Keratinocyte (primary cell): ENCODE measurements at regions not wholly inside any gene's neighbourhood (a gene's known extent, or its start where the extent isn't known, plus 50 kb on each side); places are given as distances from the start of the nearest gene placed in this dataset.

Source experiments
- DNase-seq: peaks from one replicate; pipeline ENCODE4 v3.0.0-alpha.2; 2011; ENCODE audit warnings: low read depth, missing footprints, low spot score
- FAIRE-seq: peaks from 2 replicates; lab custom pipeline; 2011; peaks lifted over from hg19 to GRCh38; lab: Jason Lieb, UNC
- H2AFZ ChIP-seq: 2 replicates; pipeline ENCODE4 v1.6.0; 2012; ENCODE audit warnings: low read length, control low read depth, inconsistent platforms; ENCODE audit not compliant: control insufficient read depth
- H3K27ac ChIP-seq: 2 replicates; pipeline ENCODE4 v1.5.1; 2011; ENCODE audit warnings: low read length; ENCODE audit not compliant: control insufficient read depth, insufficient read depth
- H3K27me3 ChIP-seq: 3 replicates; pipeline ENCODE4 v1.6.0; 2011; ENCODE audit warnings: low read length; ENCODE audit not compliant: control insufficient read depth, insufficient read depth; ENCODE audit errors: extremely low read depth
- H3K36me3 ChIP-seq, 2 experiments: 2 replicates in 1 of 2; 3 replicates in 1 of 2; pipeline ENCODE4 v1.5.1; 2011; ENCODE audit warnings: low read length in 2 of 2, mild to moderate bottlenecking in 1 of 2; ENCODE audit not compliant: control insufficient read depth in 2 of 2, insufficient read depth in 2 of 2; ENCODE audit errors: extremely low read depth in 1 of 2
- H3K4me1 ChIP-seq: 3 replicates; pipeline ENCODE4 v1.5.1; 2011; ENCODE audit warnings: low read length; ENCODE audit not compliant: control insufficient read depth, insufficient read depth; ENCODE audit errors: extremely low read depth
- H3K4me2 ChIP-seq: 3 replicates; pipeline ENCODE4 v1.6.0; 2011; ENCODE audit warnings: low read depth, low read length; ENCODE audit not compliant: control insufficient read depth, insufficient read depth; ENCODE audit errors: extremely low read depth
- H3K4me3 ChIP-seq, 3 experiments: fragments of 200-600 bp in 1 of 3; sonication (generic) in 1 of 3; 2 replicates in 2 of 3; 3 replicates in 1 of 3; pipeline ENCODE4 v1.5.1; 2011 to 2016; ENCODE audit warnings: low read length in 3 of 3, mild to moderate bottlenecking in 3 of 3, control low read depth in 2 of 3, inconsistent platforms in 1 of 3, low read depth in 1 of 3, mixed read lengths in 1 of 3, mixed run types in 1 of 3, moderate library complexity in 1 of 3; ENCODE audit not compliant: control insufficient read depth in 2 of 3, insufficient read depth in 2 of 3; ENCODE audit errors: extremely low read depth in 1 of 3
- H3K79me2 ChIP-seq: 2 replicates; pipeline ENCODE4 v1.6.0; 2012; ENCODE audit warnings: low read length; ENCODE audit not compliant: control insufficient read depth, insufficient read depth
- H3K9ac ChIP-seq: 3 replicates; pipeline ENCODE4 v1.6.0; 2011; ENCODE audit warnings: low read length; ENCODE audit not compliant: control insufficient read depth, insufficient read depth; ENCODE audit errors: extremely low read depth
- H3K9me1 ChIP-seq: 3 replicates; pipeline ENCODE4 v1.6.0; 2011; ENCODE audit warnings: low read length; ENCODE audit not compliant: control insufficient read depth, insufficient read depth; ENCODE audit errors: extremely low read depth
- H3K9me3 ChIP-seq: 2 replicates; pipeline ENCODE4 v1.5.1; 2012; ENCODE audit warnings: low read depth, low read length; ENCODE audit not compliant: control insufficient read depth
- H4K20me1 ChIP-seq: 3 replicates; pipeline ENCODE4 v1.6.0; 2011; ENCODE audit warnings: low read length; ENCODE audit not compliant: control insufficient read depth, insufficient read depth; ENCODE audit errors: extremely low read depth
- CTCF ChIP-seq, 3 experiments: IDR thresholded peaks in 1 of 3; conservative IDR thresholded peaks in 1 of 3; optimal IDR thresholded peaks in 1 of 3; 2 replicates in 2 of 3; 3 replicates in 1 of 3; pipeline versions ENCODE3 to v1.5.1; 2011; ENCODE audit warnings: low read length in 3 of 3, mild to moderate bottlenecking in 3 of 3, moderate library complexity in 2 of 3, control low read depth in 1 of 3, inconsistent platforms in 1 of 3; ENCODE audit not compliant: insufficient read depth in 2 of 3; ENCODE audit errors: extremely low read depth in 1 of 3
- EZH2 ChIP-seq: IDR thresholded peaks from one replicate; pipeline ENCODE4 v1.6.1; 2012; ENCODE audit warnings: inconsistent platforms, mild to moderate bottlenecking, low read length, moderate library complexity
- dilution Hi-C: fragments of 300-500 bp; cut with MboI; formaldehyde crosslinking; loops from one replicate; pipeline ENCODE4 v1.7.0; 2020; ENCODE audit warnings: low sequenced_read_pairs; ENCODE audit not compliant: extremely low pct_ligation_motif_present

DNA sequence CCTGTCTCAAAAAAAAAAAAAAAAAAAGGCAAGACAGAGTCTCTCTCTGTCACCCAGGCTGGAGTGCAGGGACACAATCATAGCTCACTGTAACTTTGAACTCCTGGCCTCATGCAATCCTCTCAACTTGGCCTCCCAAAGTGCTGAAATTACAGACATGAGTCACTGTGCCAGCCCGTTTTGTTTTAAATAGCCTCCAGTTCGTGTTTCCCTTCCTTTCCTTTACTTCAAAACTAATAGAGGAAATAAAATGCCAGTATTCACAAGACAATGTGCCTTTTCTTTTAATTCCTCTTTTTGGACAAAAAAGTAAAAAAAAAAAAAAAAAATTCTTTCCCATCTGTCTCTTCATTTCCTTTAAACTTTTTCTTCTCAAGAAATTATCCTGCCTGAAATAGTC, 54.5 kb upstream of the ACMSD start:
- no peaks in the 10 kb centered on the region for H3K36me3 ChIP-seq
- no peaks in the 10 kb centered on the region for H3K9me3 ChIP-seq
- FAIRE-seq (no peak), DNase-seq (no peak)
- TF ChIP-seq CTCF (optimal IDR thresholded peaks at IDR 0.05 in 1 of 3, IDR thresholded peaks at IDR 0.05 in 1 of 3, conservative IDR thresholded peaks at IDR 0.05 in 1 of 3; ENCODE audit: extremely low read depth in 1 of 3, insufficient read depth in 2 of 3, low read length in 3 of 3) (no peak), EZH2 (no peak)
- no peaks in the 10 kb centered on the region for H4K20me1 ChIP-seq
- no peak overlapping the region for H3K4me2 ChIP-seq
- no peaks in the 10 kb centered on the region for H3K27me3 ChIP-seq
- dilution Hi-C loops = no loop called here
- H3K79me2 ChIP-seq = no peaks in the 10 kb centered on the region
- no peaks in the 10 kb centered on the region for H3K9me1 ChIP-seq
- H3K4me1 ChIP-seq = no peaks in the 10 kb centered on the region
- H3K9ac ChIP-seq = no peak overlapping the region
- H2AFZ ChIP-seq = no peak overlapping the region
- H3K27ac ChIP-seq = no peak overlapping the region
- no peak overlapping the region for H3K4me3 ChIP-seq

DNA sequence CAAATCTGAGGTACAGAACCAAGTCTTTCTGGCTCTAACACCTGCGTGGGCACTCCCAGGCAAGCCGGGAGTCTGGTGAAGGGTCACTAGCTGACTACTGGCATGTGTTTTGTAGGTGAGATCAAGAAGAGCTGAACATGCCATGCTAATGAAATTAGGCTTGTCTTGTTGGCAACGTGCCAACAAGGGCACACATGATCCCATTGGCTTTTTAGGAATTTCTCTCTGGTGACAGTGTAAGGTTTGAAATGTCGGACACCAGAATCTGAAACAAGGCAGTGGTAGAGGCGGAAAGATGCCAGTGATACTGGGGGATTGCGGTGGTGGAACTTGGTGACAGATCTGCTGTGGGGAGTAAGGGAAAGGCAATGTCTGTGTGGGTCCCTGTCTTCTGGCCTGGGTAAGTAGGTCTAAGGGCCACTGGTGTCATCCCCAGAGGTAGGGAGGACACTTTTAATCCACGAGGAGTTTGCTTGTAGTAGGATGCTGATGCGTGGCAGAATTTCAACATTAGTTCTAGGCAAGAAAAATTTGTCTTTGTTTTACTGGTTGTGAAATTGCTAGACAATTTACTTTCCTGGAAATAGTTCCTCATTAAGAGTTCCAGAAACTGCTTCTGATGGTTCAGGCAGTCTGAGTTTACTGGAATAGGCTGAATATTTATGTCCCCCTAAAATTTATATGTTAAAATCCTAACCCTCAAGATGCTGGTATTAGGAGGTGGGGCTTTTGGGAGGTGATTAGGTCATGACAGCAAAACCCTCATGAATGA, 52.6 kb upstream of the ACMSD start:
- no peak for TF ChIP-seq CTCF (optimal IDR thresholded peaks at IDR 0.05 in 1 of 3, IDR thresholded peaks at IDR 0.05 in 1 of 3, conservative IDR thresholded peaks at IDR 0.05 in 1 of 3; ENCODE audit: extremely low read depth in 1 of 3, insufficient read depth in 2 of 3, low read length in 3 of 3)
- no peak for TF ChIP-seq EZH2
- Histone ChIP-seq H3K36me3 (no peaks in the 10 kb centered on the region), H3K79me2 (no peaks in the 10 kb centered on the region), H2AFZ (no peak overlapping the region), H3K4me2 (no peak overlapping the region), H4K20me1 (no peaks in the 10 kb centered on the region), H3K9me1 (no peaks in the 10 kb centered on the region), H3K9me3 (no peaks in the 10 kb centered on the region), H3K4me1 (no peaks in the 10 kb centered on the region), H3K27ac (no peak overlapping the region), H3K4me3 (no peak overlapping the region), H3K9ac (no peak overlapping the region), H3K27me3 (no peaks in the 10 kb centered on the region)
- DNase-seq = no peak
- dilution Hi-C loops = no loop called here
- FAIRE-seq = no peak
